Brain microvascular endothelial cell (primary cell): ENCODE measurements at regions not wholly inside any gene's neighbourhood (a gene's known extent, or its start where the extent isn't known, plus 50 kb on each side); places are given as distances from the start of the nearest gene placed in this dataset.
"Not testable (repeated sequence)": the region's sequence is repeated elsewhere in the genome, so short reads cannot be mapped to it uniquely, and the experiment has no call there.

ENCODE experiments used
- DNase-seq: peaks from one replicate; pipeline ENCODE4 v3.0.0-alpha.2; 2020
- H3K27ac ChIP-seq: fragments of 250-450 bp; sonication (Bioruptor Pico); 2 replicates; pipeline ENCODE4 v1.5.1; 2020; ENCODE audit warnings: mild to moderate bottlenecking, moderate library complexity
- H3K27me3 ChIP-seq: fragments of 250-450 bp; sonication (Bioruptor Pico); replicated peaks from 2 replicates; pipeline ENCODE4 v1.5.1; 2020; ENCODE audit warnings: mild to moderate bottlenecking
- H3K36me3 ChIP-seq: fragments of 250-450 bp; sonication (Bioruptor Pico); replicated peaks from 2 replicates; pipeline ENCODE4 v1.5.1; 2020; ENCODE audit warnings: mild to moderate bottlenecking
- H3K4me3 ChIP-seq: 2 replicates; pipeline ENCODE4 v1.5.1; 2011; ENCODE audit warnings: low read depth, mild to moderate bottlenecking, control low read depth, low read length, moderate library complexity
- in situ Hi-C: cut with HindIII; loops from 2 replicates; pipeline ENCODE4 v1.10.0; 2017; ENCODE audit warnings: low sequenced_read_pairs, low pct_ligation_motif_present
- TF ChIP-seq, protein P1 (sequence below): IDR thresholded peaks from 2 replicates; pipeline ENCODE4 v1.5.1; 2011; ENCODE audit warnings: low read depth, mild to moderate bottlenecking, moderate library complexity, low read length, control low read depth, inconsistent platforms; ENCODE audit errors: missing control alignments

DNA sequence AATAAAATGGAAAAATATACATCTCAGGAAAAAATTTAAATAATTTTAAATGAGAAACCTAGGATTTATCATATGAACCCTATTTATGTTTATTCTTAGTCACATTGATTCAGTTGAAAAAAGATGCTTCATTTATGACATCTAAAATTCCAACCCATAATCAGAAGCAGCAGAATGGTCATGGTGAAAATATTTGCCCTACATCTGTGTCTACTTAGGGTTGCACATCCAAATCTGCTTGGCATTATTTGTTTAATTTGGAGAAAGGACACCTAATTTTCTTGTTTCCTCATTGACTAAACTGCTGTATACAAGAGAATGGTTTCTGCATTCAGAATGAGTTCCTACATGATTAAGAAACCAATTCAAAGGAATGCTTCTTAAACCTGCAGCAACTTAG lies 72.9 kb upstream of the SKAP2 start:
- Histone ChIP-seq H3K27me3 (no peaks in the 10 kb centered on the region), H3K36me3 (no peaks in the 10 kb centered on the region), H3K27ac (no peak overlapping the region), H3K4me3 (no peak overlapping the region)
- TF ChIP-seq, protein P1, sequence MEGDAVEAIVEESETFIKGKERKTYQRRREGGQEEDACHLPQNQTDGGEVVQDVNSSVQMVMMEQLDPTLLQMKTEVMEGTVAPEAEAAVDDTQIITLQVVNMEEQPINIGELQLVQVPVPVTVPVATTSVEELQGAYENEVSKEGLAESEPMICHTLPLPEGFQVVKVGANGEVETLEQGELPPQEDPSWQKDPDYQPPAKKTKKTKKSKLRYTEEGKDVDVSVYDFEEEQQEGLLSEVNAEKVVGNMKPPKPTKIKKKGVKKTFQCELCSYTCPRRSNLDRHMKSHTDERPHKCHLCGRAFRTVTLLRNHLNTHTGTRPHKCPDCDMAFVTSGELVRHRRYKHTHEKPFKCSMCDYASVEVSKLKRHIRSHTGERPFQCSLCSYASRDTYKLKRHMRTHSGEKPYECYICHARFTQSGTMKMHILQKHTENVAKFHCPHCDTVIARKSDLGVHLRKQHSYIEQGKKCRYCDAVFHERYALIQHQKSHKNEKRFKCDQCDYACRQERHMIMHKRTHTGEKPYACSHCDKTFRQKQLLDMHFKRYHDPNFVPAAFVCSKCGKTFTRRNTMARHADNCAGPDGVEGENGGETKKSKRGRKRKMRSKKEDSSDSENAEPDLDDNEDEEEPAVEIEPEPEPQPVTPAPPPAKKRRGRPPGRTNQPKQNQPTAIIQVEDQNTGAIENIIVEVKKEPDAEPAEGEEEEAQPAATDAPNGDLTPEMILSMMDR = no peak
- no peak for DNase-seq
- in situ Hi-C loops = no loop called here

GRCh38 chr7:26932616-26933015 lies 68.2 kb upstream of the SKAP2 start:
- H3K27me3 ChIP-seq, in situ Hi-C loops, H3K27ac ChIP-seq, H3K36me3 ChIP-seq, H3K4me3 ChIP-seq, DNase-seq: not testable (repeated sequence)

GRCh38 chr7:26930845-26931244 lies 66.5 kb upstream of the SKAP2 start:
- in situ Hi-C loops = no loop called here
- no peak overlapping the region for H3K27ac ChIP-seq
- H3K27me3 ChIP-seq = no peaks in the 10 kb centered on the region
- H3K4me3 ChIP-seq = no peak overlapping the region
- no peaks in the 10 kb centered on the region for H3K36me3 ChIP-seq
- TF ChIP-seq, protein P1 = no peak
- DNase-seq = no peak

- no peak overlapping the region for H3K27ac ChIP-seq
- H3K4me3 ChIP-seq = no peak overlapping the region
- in situ Hi-C loops = no loop called here
- TF ChIP-seq, protein P1 = no peak
- no peaks in the 10 kb centered on the region for H3K36me3 ChIP-seq
- no peaks in the 10 kb centered on the region for H3K27me3 ChIP-seq
- DNase-seq = no peak
Observed at GRCh38 chr7:26930201-26930600, 65.8 kb upstream of the SKAP2 start.

GRCh38 chr7:26928703-26929347 lies 64.4 kb upstream of the SKAP2 start:
- in situ Hi-C loops = no loop called here
- H3K4me3 ChIP-seq = no peak overlapping the region
- TF ChIP-seq, protein P1 = no peak

GRCh38 chr7:26925768-26926167 lies 61.4 kb upstream of the SKAP2 start:
- Histone ChIP-seq H3K4me3 (no peak overlapping the region), H3K27ac (no peak overlapping the region), H3K36me3 (no peaks in the 10 kb centered on the region), H3K27me3 (no peaks in the 10 kb centered on the region)
- no peak for DNase-seq
- in situ Hi-C loops = no loop called here
- TF ChIP-seq, protein P1 = no peak

More at GRCh38 chr7:26928703-26929347, 64.4 kb upstream of the SKAP2 start:
- Histone ChIP-seq H3K36me3 (no peaks in the 10 kb centered on the region), H3K27ac (no peak overlapping the region), H3K27me3 (no peaks in the 10 kb centered on the region)
- no peak for DNase-seq
